ENCODE measurements at regions not wholly inside any gene's neighbourhood (a gene's known extent, or its start where the extent isn't known, plus 50 kb on each side); places are given as distances from the start of the nearest gene placed in this dataset.

DNA sequence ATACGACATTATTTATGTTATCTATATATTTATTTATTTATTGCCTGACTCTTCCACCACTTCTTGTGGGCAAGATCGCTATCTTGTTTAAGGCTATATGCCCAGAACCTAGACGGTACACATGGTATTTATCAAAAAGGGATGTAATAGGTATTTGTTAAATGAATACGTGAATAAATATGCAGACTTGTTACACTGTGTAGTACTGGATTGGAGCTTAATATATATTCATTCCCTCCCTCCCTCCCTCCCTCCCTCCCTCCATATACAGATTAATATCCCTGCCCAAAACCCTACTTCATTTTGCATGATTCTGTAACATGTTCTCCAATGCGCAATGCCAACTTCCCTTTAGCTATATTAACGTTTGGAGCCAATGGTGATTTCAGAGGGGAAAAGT lies 1273.7 kb upstream of the AUTS2 start:
- ATAC-seq, result no peak
- no peak for DNase-seq (ENCODE audit: low spot score)
- no peak overlapping the region for H3K27ac Mint-ChIP-seq
- H3K27me3 Mint-ChIP-seq, result no peaks in the 10 kb centered on the region
- no peak overlapping the region for H3K4me3 Mint-ChIP-seq
- peaks cover 4% of the 10 kb centered on the region for H3K36me3 Mint-ChIP-seq
- H3K9me3 Mint-ChIP-seq, result peaks cover 10% of the 10 kb centered on the region
- no peaks in the 10 kb centered on the region for H3K4me1 Mint-ChIP-seq (ENCODE audit: low read depth in 2 of 2)

DNA sequence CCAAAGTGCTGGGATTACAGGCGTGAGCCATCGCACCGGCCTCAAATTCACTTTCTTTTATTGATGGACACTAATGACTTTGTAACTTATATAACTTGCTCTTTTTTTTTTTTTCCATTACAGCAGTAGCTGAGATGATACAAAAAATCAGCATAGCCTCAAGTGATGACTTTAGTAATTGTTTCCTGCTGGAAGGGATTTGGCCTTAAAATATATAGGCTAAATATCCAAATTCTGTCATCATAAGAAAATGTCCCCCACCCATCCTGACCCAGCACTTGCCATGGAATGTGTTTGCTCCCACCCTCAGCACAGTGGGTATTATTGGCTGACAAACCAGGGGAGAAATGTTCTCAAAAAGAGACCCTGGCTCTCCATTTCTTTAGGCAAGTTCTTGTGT lies 1264.1 kb upstream of the AUTS2 start:
- no peak for ATAC-seq
- H3K27me3 Mint-ChIP-seq, result no peaks in the 10 kb centered on the region
- DNase-seq (ENCODE audit: low spot score), result no peak
- H3K9me3 Mint-ChIP-seq, result peaks cover 11% of the 10 kb centered on the region
- H3K4me3 Mint-ChIP-seq, result no peak overlapping the region
- H3K27ac Mint-ChIP-seq, result no peak overlapping the region
- H3K4me1 Mint-ChIP-seq (ENCODE audit: low read depth in 2 of 2), result no peaks in the 10 kb centered on the region
- no peaks in the 10 kb centered on the region for H3K36me3 Mint-ChIP-seq

DNA sequence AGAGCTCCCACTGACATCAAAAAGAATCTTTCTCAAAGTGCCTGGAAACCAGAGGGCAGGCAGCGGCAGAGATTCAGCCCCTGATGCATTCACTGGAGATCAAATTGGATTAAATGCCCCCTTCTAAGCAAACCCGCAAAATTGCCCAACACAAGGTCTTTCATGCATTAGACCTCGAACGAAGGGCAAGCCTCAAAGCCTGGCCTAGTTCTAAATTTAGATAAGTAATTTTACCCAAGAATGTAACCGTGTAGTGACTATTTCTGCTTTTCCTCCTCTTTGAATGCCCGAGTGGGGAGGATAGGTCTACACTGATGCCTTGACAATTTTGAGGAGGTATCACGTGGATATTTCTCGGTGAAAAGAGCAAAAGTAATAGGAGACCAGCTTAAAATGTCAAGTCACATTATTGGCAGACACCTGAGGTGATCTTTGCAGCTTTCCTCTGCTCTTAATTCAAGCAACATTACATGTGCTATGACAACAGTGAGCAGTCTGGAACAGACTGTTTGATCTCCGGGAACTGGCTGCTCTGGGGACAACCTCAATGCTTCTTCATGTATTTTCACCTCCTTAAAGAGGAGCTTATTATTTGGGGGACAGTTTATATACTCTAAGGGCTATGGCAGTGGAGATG lies 1263.5 kb upstream of the AUTS2 start:
- Mint-ChIP-seq H3K27me3 (no peaks in the 10 kb centered on the region), H3K4me3 (no peak overlapping the region), H3K27ac (no peak overlapping the region), H3K4me1 (ENCODE audit: low read depth in 2 of 2) (no peaks in the 10 kb centered on the region), H3K9me3 (peaks cover 11% of the 10 kb centered on the region), H3K36me3 (no peaks in the 10 kb centered on the region)
- no peak for DNase-seq (ENCODE audit: low spot score)
- ATAC-seq, result no peak

DNA sequence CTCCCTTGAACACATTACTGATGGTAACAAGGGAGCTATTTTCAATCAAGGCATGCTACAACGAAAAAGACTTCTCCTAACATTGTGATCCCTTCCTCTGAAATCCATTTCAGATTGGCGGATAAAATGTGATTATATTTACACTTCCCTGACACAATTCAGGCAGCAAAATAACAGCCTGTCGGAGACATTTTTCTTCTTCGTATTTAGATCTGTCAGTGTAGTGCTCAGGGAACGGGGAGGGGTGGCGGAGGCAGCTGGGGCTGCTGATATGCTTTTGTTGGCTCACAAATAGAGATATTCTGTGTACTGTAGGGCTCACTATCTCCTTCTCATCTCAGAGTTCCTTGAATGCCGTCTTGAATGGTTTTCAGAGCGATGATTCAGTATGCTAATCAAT lies 1261.7 kb upstream of the AUTS2 start:
- Mint-ChIP-seq H3K36me3 (no peaks in the 10 kb centered on the region), H3K9me3 (peaks cover 15% of the 10 kb centered on the region), H3K27ac (no peak overlapping the region), H3K4me1 (ENCODE audit: low read depth in 2 of 2) (no peaks in the 10 kb centered on the region), H3K4me3 (no peak overlapping the region), H3K27me3 (no peaks in the 10 kb centered on the region)
- ATAC-seq, result no peak
- DNase-seq (ENCODE audit: low spot score), result no peak

DNA sequence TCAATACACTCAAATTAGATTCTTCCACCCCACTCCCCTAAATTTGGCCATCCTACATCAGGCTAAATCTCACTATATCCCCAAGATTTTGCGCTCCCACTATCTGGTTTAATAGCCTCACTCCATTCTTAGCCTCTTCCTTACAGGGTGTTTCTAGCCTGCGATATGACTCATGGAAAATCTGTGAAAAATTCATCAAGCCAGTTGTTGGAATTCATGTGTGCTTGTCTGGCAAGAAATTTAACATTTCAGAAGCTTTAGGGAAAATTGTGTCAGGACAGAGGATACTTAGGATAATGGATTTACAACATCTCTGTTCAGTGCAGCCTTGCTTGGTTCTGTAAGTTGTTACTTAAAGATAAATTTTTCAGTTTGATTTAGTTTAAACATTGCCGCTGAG lies 1249.9 kb upstream of the AUTS2 start:
- no peaks in the 10 kb centered on the region for H3K4me1 Mint-ChIP-seq (ENCODE audit: low read depth in 2 of 2)
- DNase-seq (ENCODE audit: low spot score), result no peak

DNA sequence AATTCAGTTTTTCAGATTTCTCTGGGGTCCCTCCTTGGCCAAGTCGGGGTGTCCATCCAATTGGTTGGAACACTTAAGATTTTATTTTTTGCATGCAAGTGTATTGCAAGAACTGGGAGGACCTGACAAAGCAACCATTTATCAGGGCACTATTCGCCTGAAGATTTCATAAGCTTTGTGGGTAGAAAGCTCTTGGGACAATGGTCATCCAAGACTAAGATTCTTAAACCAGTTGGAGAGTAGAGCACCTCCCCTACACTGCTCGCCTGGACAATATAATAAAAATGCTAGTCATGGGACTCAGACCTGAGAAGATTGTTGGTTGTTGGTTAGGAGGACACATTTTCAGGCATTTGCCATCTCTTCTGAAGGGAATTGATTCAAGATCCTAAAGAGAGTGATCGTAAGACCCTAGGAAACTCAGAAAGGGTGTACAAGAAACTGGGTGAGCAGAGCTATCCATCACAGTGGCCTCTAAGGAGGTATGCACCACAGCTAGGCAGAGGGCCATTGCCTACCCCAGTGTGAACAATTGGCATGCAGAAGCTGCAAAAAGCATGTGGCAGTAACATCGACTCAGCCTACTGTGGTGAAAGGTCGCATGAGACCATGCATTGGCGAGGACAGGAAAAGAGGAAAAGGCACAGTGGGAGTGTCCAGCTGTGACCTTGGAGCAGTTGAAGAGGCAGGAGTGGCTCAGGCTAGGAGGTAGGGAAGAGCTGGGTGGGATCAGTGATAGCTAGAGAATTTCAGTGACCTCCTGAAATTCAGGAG lies 1235.3 kb upstream of the AUTS2 start:
- Mint-ChIP-seq H3K4me3 (no peak overlapping the region), H3K9me3 (peaks cover 18% of the 10 kb centered on the region), H3K27ac (no peak overlapping the region), H3K4me1 (ENCODE audit: low read depth in 2 of 2) (no peaks in the 10 kb centered on the region), H3K36me3 (no peaks in the 10 kb centered on the region), H3K27me3 (no peaks in the 10 kb centered on the region)
- no peak for ATAC-seq
- no peak for DNase-seq (ENCODE audit: low spot score)

More for the DNA sequence above, 1249.9 kb upstream of the AUTS2 start:
- peaks cover 5% of the 10 kb centered on the region for H3K36me3 Mint-ChIP-seq
- H3K27me3 Mint-ChIP-seq, result no peaks in the 10 kb centered on the region
- no peak for ATAC-seq
- no peak overlapping the region for H3K4me3 Mint-ChIP-seq
- peaks cover 26% of the 10 kb centered on the region for H3K9me3 Mint-ChIP-seq
- H3K27ac Mint-ChIP-seq, result no peak overlapping the region

DNA sequence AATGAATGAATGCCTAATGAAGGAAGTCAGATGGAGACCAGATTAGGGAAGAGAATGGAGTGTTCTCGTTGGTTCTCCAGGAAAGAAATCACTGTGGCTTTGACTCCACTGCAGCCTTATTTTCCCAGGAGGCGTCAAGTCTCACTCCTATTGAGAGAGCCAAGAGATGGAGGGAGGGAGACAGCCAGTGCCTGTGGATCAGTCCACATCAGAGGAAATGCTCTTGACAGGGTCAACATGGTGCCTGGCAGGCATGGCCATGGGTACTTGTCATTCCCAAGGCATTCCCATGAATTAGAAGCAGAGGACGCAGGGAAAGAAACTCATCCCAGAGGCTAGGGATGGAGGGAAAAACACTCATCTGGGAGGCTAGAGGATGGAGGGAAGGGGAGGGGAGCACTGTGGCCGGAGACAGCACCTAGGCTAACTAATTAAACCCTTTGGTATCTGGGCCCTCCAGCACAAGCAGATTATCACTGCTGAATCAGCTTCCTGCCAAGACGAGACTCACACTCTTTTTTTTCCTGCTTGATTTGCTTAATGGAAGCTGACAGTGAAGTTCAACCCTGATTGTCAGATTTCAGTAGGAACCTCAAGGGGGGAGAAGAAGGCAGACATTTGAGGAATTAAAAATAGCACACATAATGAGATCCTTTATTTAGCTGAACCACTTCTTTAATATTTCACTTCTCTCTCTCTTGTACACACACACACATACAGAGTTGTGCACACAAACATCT lies 1233.2 kb upstream of the AUTS2 start:
- no peak for DNase-seq (ENCODE audit: low spot score)
- Mint-ChIP-seq H3K9me3 (peaks cover 25% of the 10 kb centered on the region), H3K27ac (no peak overlapping the region), H3K4me1 (ENCODE audit: low read depth in 2 of 2) (no peaks in the 10 kb centered on the region), H3K27me3 (no peaks in the 10 kb centered on the region), H3K4me3 (no peak overlapping the region), H3K36me3 (peaks cover 8% of the 10 kb centered on the region)
- ATAC-seq, result no peak

DNA sequence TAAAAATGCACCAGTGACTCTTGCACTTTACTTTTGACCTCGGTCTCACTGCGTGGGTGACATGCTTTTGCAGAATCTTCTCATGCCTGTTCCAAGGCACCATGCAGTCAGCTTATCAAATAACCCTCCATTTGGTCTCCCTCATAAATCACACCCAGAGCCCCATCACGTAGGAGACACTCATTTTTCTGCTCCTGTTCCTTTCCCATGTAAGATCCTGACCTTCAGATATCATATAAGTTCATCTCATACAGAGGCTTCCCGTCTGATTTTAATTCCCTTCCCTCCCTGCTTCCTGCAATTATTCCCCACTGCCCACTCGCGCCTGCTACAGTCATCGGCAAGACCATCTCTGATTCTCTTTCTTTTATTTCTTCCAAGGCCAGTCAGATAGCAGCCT lies 1226.3 kb upstream of the AUTS2 start:
- Mint-ChIP-seq H3K9me3 (peaks cover 17% of the 10 kb centered on the region), H3K4me1 (ENCODE audit: low read depth in 2 of 2) (no peaks in the 10 kb centered on the region), H3K27me3 (no peaks in the 10 kb centered on the region), H3K27ac (no peak overlapping the region), H3K36me3 (peaks cover 8% of the 10 kb centered on the region), H3K4me3 (no peak overlapping the region)
- no peak for DNase-seq (ENCODE audit: low spot score)
- ATAC-seq, result no peak

DNA sequence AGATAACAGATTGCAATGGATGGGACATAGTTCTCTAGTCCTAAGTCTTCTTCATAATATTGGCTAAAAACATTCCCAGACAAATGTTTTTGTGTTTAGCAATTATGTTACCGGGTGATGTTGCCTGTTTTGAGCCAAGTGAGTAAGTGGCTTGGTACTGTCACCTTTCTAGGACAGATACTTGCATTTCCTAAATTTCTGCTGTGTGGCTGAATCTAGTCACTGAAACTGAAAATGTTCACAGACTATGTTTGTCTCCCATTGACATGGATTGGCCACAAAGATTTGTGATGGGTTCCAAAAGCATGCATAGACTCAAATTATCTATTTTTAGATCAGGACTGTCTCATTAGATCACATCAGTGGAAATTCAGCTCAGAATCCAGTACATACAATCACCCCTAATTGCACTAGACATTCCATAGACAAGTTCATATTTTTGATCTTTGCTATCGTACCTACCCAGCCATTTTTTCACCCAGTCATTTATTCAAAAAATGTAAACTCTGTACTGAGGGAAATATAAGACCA lies 1222.1 kb upstream of the AUTS2 start:
- DNase-seq (ENCODE audit: low spot score) (no peak), ATAC-seq (no peak)
- Mint-ChIP-seq H3K4me3 (no peak overlapping the region), H3K9me3 (peaks cover 15% of the 10 kb centered on the region), H3K36me3 (no peaks in the 10 kb centered on the region), H3K4me1 (ENCODE audit: low read depth in 2 of 2) (no peaks in the 10 kb centered on the region), H3K27me3 (no peaks in the 10 kb centered on the region), H3K27ac (no peak overlapping the region)

DNA sequence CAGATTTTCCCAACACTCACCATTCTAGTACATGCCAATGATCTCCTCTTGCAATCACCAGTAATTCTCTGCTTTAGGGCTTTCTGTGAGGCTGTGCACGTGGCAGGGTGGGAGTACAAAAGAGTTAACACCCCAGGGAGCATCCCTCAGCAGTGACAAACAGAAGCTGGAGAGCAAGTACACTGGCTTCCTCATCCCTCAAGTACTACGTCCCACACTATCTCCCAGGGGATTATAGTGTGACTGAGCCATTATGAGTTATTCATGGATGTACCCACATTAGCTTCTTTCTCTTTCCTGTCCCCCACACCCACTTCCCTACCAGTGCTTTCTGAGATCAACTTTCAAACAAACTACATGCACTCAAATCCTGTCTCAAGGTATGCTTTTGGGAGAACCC lies 1216.5 kb upstream of the AUTS2 start:
- Mint-ChIP-seq H3K27ac (no peak overlapping the region), H3K4me3 (no peak overlapping the region), H3K4me1 (ENCODE audit: low read depth in 2 of 2) (no peaks in the 10 kb centered on the region), H3K9me3 (peaks cover 12% of the 10 kb centered on the region), H3K27me3 (no peaks in the 10 kb centered on the region), H3K36me3 (peaks cover 9% of the 10 kb centered on the region)
- DNase-seq (ENCODE audit: low spot score) (no peak), ATAC-seq (no peak)

DNA sequence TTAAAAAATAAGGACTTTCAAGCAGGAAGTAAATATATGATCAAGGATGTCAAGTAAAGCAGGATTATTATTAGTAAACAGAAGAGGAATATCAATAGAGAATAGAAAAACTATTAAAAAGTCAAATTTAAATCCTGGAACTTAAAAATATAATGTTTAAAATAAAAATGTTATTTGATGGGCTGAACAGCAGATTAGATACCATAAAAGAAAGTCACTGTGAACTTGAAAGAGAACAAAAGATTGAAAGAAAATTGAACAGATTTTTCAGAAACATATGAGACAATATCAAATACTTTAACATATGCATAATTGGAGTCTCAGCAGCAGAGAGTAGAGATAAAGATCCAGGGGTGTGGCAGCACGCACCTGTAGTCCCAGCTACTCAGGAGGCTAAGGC lies 1213.7 kb upstream of the AUTS2 start:
- H3K27me3 Mint-ChIP-seq, result no peaks in the 10 kb centered on the region

DNA sequence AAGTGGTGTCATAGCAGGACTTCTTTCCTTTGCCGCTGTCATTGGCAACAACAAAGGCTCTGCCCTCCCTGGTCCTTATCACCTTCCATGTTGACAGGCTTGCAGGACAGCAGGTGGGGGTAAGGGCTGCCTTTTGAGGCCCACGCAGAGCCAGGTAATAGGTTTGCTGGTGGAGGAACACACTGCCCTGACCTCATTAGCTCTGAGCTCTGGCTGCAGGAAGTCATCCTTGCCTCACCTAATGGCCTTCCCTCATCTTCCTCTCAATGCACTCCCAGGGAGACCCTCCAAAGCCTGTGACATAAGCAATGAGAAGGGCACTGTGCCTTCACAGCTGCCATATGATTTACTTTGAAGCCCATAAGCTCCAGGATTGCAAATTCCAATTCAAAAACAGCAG lies 1205.2 kb upstream of the AUTS2 start:
- DNase-seq (ENCODE audit: low spot score) (no peak), ATAC-seq (no peak)
- H3K27ac Mint-ChIP-seq, result no peak overlapping the region
- peaks cover 34% of the 10 kb centered on the region for H3K9me3 Mint-ChIP-seq
- no peak overlapping the region for H3K4me3 Mint-ChIP-seq
- no peaks in the 10 kb centered on the region for H3K27me3 Mint-ChIP-seq
- H3K4me1 Mint-ChIP-seq (ENCODE audit: low read depth in 2 of 2), result no peaks in the 10 kb centered on the region
- H3K36me3 Mint-ChIP-seq, result peaks cover 4% of the 10 kb centered on the region

More for the DNA sequence above, 1213.7 kb upstream of the AUTS2 start:
- Mint-ChIP-seq H3K36me3 (peaks cover 9% of the 10 kb centered on the region), H3K9me3 (peaks cover 13% of the 10 kb centered on the region), H3K27ac (no peak overlapping the region), H3K4me3 (no peak overlapping the region), H3K4me1 (ENCODE audit: low read depth in 2 of 2) (no peaks in the 10 kb centered on the region)
- ATAC-seq (no peak), DNase-seq (ENCODE audit: low spot score) (no peak)

DNA sequence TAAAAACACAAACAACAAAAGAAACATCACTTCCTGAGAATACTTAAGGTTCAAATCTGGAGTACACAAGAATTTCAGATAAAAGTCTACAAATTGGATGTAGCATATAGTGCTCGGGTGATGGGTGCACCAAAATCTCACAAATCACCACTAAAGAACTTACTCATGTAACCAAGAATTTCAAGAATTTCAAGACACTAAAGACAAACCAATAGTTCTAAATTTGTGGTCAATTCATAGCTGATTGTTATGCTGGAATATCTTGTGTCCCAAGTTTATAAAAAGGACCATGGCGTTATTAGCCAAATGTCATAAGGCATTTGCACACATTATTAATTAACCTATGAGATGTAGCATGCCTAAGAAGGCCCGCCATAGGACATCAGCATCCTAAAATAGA lies 1204.1 kb upstream of the AUTS2 start:
- no peak for DNase-seq (ENCODE audit: low spot score)
- peaks cover 4% of the 10 kb centered on the region for H3K36me3 Mint-ChIP-seq
- no peaks in the 10 kb centered on the region for H3K4me1 Mint-ChIP-seq (ENCODE audit: low read depth in 2 of 2)
- H3K4me3 Mint-ChIP-seq, result no peak overlapping the region
- H3K9me3 Mint-ChIP-seq, result peaks cover 30% of the 10 kb centered on the region
- no peak overlapping the region for H3K27ac Mint-ChIP-seq
- no peaks in the 10 kb centered on the region for H3K27me3 Mint-ChIP-seq
- ATAC-seq, result no peak

DNA sequence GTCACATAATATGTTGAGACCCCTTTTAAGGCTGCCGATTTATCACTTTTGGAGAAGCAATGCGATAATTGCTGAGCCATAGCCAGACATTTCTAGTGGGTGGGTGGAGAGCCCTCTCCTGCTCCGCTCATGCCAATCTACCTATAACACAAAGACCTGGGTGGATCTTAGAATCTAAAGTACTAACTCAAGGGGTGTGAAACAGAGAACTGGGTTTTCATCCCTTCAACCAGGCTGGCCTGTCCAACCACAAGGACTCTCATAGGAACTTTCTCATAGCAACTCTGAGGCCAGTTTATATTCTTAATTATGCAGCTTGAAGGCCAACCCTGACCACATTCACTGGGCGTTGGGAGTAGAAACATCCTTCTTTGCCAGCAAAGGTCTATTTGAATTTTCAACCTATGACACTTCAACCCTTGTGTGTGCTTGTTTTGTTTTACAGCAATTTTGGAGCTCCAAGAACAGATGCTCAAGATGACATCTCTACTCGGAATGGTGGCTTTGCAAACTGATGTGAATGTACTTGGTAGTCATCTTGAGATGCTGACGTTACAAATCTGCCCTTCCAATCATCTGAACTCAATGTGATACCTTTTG lies 1198.2 kb upstream of the AUTS2 start:
- Mint-ChIP-seq H3K9me3 (peaks cover 17% of the 10 kb centered on the region), H3K4me3 (no peak overlapping the region)
- no peak for ATAC-seq

More for the DNA sequence above, 1198.2 kb upstream of the AUTS2 start:
- H3K27ac Mint-ChIP-seq, result no peak overlapping the region
- no peaks in the 10 kb centered on the region for H3K27me3 Mint-ChIP-seq
- peaks cover 7% of the 10 kb centered on the region for H3K36me3 Mint-ChIP-seq
- no peak for DNase-seq (ENCODE audit: low spot score)
- H3K4me1 Mint-ChIP-seq (ENCODE audit: low read depth in 2 of 2), result no peaks in the 10 kb centered on the region
